ENCODE measurements at regions not wholly inside any gene's neighbourhood (a gene's known extent, or its start where the extent isn't known, plus 50 kb on each side); places are given as distances from the start of the nearest gene placed in this dataset.

- BruUV-seq (replicated peaks), result no TSS peak
- peaks cover 76% of the 10 kb centered on the region for H3K27me3 ChIP-seq (ENCODE audit: low read length)
- intact Hi-C loops (cut with micrococcal nuclease), result no loop called here
These were observed 101.3 kb upstream of the DBX1 start for GRCh38 chr11:20261526-20261925.

GRCh38 chr11:20260307-20260706 is 100.0 kb upstream of the DBX1 start:
- no peaks in the 10 kb centered on the region for H3K79me2 ChIP-seq (ENCODE audit: low read length)
- intact Hi-C loops (cut with micrococcal nuclease), result no loop called here
- no peaks in the 10 kb centered on the region for H3K9me2 ChIP-seq (replicated peaks; ENCODE audit: low read length)
- H3K36me3 ChIP-seq (ENCODE audit: low read depth, low read length), result no peaks in the 10 kb centered on the region
- DNase-seq, result no peak
- ChIA-PET POLR2A (ENCODE audit: unreplicated experiment) (no interaction called here), CTCF (no interaction called here)
- no peaks in the 10 kb centered on the region for H3K4me1 ChIP-seq (ENCODE audit: insufficient read depth, low read length)
- no peaks in the 10 kb centered on the region for H3F3A ChIP-seq (ENCODE audit: low read length, unreplicated experiment)
- H3K27ac ChIP-seq (ENCODE audit: low read length), result no peak overlapping the region
- H2AFZ ChIP-seq (ENCODE audit: low read length), result no peak overlapping the region
- no peak for ATAC-seq
- H3K4me3 ChIP-seq (ENCODE audit: low read length), result no peak overlapping the region
- no TSS peak for BruUV-seq (replicated peaks)
- H4K20me1 ChIP-seq (ENCODE audit: low read length), result no peaks in the 10 kb centered on the region
- no peak for TF ChIP-seq EZH2 (IDR thresholded peaks at IDR 0.05; ENCODE audit: low read length, unreplicated experiment)
- no peak overlapping the region for H3K9ac ChIP-seq (ENCODE audit: low read length)
- H3K4me2 ChIP-seq (ENCODE audit: low read length), result no peak overlapping the region
- H3K9me3 ChIP-seq (ENCODE audit: low read length), result no peaks in the 10 kb centered on the region
- H3K27me3 ChIP-seq (ENCODE audit: low read length), result peaks cover 81% of the 10 kb centered on the region

More at GRCh38 chr11:20261526-20261925, 101.3 kb upstream of the DBX1 start:
- H3K4me2 ChIP-seq (ENCODE audit: low read length), result no peak overlapping the region
- H3K9me3 ChIP-seq (ENCODE audit: low read length), result no peaks in the 10 kb centered on the region
- no peak overlapping the region for H3K4me3 ChIP-seq (ENCODE audit: low read length)
- H3K27ac ChIP-seq (ENCODE audit: low read length), result no peak overlapping the region
- H2AFZ ChIP-seq (ENCODE audit: low read length), result no peak overlapping the region
- H4K20me1 ChIP-seq (ENCODE audit: low read length), result no peaks in the 10 kb centered on the region
- H3K79me2 ChIP-seq (ENCODE audit: low read length), result no peaks in the 10 kb centered on the region
- POLR2A ChIA-PET (ENCODE audit: unreplicated experiment), result no interaction called here
- TF ChIP-seq CTCF (conservative IDR thresholded peaks at IDR 0.05; ENCODE audit: low read depth, low read length), result no peak
- TF ChIP-seq EZH2phosphoT487 (IDR thresholded peaks at IDR 0.05; ENCODE audit: borderline replicate concordance, low read length), result no peak
- TF ChIP-seq EZH2 (IDR thresholded peaks at IDR 0.05; ENCODE audit: low read length, unreplicated experiment), result no peak
- CTCF ChIA-PET, result no interaction called here
- H3K9me2 ChIP-seq (replicated peaks; ENCODE audit: low read length), result no peaks in the 10 kb centered on the region
- DNase-seq (no peak), ATAC-seq (no peak)
- no peaks in the 10 kb centered on the region for H3K4me1 ChIP-seq (ENCODE audit: insufficient read depth, low read length)
- no peak overlapping the region for H3K9ac ChIP-seq (ENCODE audit: low read length)
- no peaks in the 10 kb centered on the region for H3F3A ChIP-seq (ENCODE audit: low read length, unreplicated experiment)
- H3K36me3 ChIP-seq (ENCODE audit: low read depth, low read length), result no peaks in the 10 kb centered on the region

GRCh38 chr11:20259506-20259905 is 99.2 kb upstream of the DBX1 start:
- H3K9me2 ChIP-seq (replicated peaks; ENCODE audit: low read length), result no peaks in the 10 kb centered on the region
- ChIA-PET CTCF (no interaction called here), POLR2A (ENCODE audit: unreplicated experiment) (no interaction called here)
- H3F3A ChIP-seq (ENCODE audit: low read length, unreplicated experiment), result no peaks in the 10 kb centered on the region
- peaks cover 85% of the 10 kb centered on the region for H3K27me3 ChIP-seq (ENCODE audit: low read length)
- H3K4me1 ChIP-seq (ENCODE audit: insufficient read depth, low read length), result no peaks in the 10 kb centered on the region
- no peak overlapping the region for H3K27ac ChIP-seq (ENCODE audit: low read length)
- no peak overlapping the region for H3K4me3 ChIP-seq (ENCODE audit: low read length)
- intact Hi-C loops (cut with micrococcal nuclease), result no loop called here
- ATAC-seq, result no peak
- no peaks in the 10 kb centered on the region for H4K20me1 ChIP-seq (ENCODE audit: low read length)
- no peak overlapping the region for H3K9ac ChIP-seq (ENCODE audit: low read length)
- DNase-seq, result no peak
- TF ChIP-seq EZH2phosphoT487 (IDR thresholded peaks at IDR 0.05; ENCODE audit: borderline replicate concordance, low read length) (no peak), CTCF (conservative IDR thresholded peaks at IDR 0.05; ENCODE audit: low read depth, low read length) (no peak), EZH2 (IDR thresholded peaks at IDR 0.05; ENCODE audit: low read length, unreplicated experiment) (no peak)
- BruUV-seq (replicated peaks), result no TSS peak
- no peaks in the 10 kb centered on the region for H3K36me3 ChIP-seq (ENCODE audit: low read depth, low read length)
- no peaks in the 10 kb centered on the region for H3K79me2 ChIP-seq (ENCODE audit: low read length)
- no peak overlapping the region for H3K4me2 ChIP-seq (ENCODE audit: low read length)
- no peaks in the 10 kb centered on the region for H3K9me3 ChIP-seq (ENCODE audit: low read length)
- H2AFZ ChIP-seq (ENCODE audit: low read length), result no peak overlapping the region
